ENCODE measurements at regions not wholly inside any gene's neighbourhood (a gene's known extent, or its start where the extent isn't known, plus 50 kb on each side); places are given as distances from the start of the nearest gene placed in this dataset.

GRCh38 chr20:3349786-3350185 lies 57.7 kb downstream of the DNAAF9 start:
- TF ChIP-seq POLR2A (IDR thresholded peaks at IDR 0.05; ENCODE audit: low read depth) (no peak), POLR2AphosphoS5 (IDR thresholded peaks at IDR 0.05) (no peak), CTCF (IDR thresholded peaks at IDR 0.05) (no peak), EP300 (IDR thresholded peaks at IDR 0.05) (no peak)
